GM23338 (cell line): ENCODE measurements at regions not wholly inside any gene's neighbourhood (a gene's known extent, or its start where the extent isn't known, plus 50 kb on each side); places are given as distances from the start of the nearest gene placed in this dataset.

ENCODE experiments used
- ATAC-seq: fragments of 200-7000 bp; cut with Tn5 transposase; 3 replicates; pipeline ENCODE4 v1.9.1; 2020
- DNase-seq: peaks from one replicate; pipeline ENCODE4 v3.0.0-alpha.2; 2015; ENCODE audit warnings: low spot score
- H2AFZ ChIP-seq: fragments of 200-600 bp; sonication (generic); 2 replicates; pipeline ENCODE4 v1.8.0; 2016; ENCODE audit warnings: antibody characterized with exemption, mild to moderate bottlenecking, moderate library complexity
- H3F3A ChIP-seq: fragments of 200-600 bp; sonication (generic); replicated peaks from 2 replicates; pipeline ENCODE4 v1.8.0; 2017; ENCODE audit warnings: antibody characterized with exemption, mixed run types, low read depth
- H3K27ac ChIP-seq: fragments of 200-600 bp; sonication (generic); 2 replicates; pipeline ENCODE4 v1.6.1; 2016; ENCODE audit warnings: low read depth
- H3K27me3 ChIP-seq: fragments of 200-600 bp; sonication (generic); 2 replicates; pipeline ENCODE4 v1.8.0; 2016; ENCODE audit warnings: mild to moderate bottlenecking, mixed run types, moderate library complexity; ENCODE audit not compliant: insufficient read depth
- H3K36me3 ChIP-seq: fragments of 200-600 bp; sonication (generic); 2 replicates; pipeline ENCODE4 v1.8.0; 2016; ENCODE audit warnings: mild to moderate bottlenecking; ENCODE audit not compliant: insufficient read depth
- H3K4me1 ChIP-seq: fragments of 200-600 bp; sonication (generic); 2 replicates; pipeline ENCODE4 v1.8.0; 2016; ENCODE audit warnings: mild to moderate bottlenecking, moderate library complexity; ENCODE audit not compliant: insufficient read depth
- H3K4me2 ChIP-seq: fragments of 200-600 bp; sonication (generic); 2 replicates; pipeline ENCODE4 v1.7.1; 2017; ENCODE audit warnings: mixed run types
- H3K4me3 ChIP-seq: fragments of 200-600 bp; sonication (generic); 2 replicates; pipeline ENCODE4 v1.6.1; 2016; ENCODE audit warnings: mixed run types
- H3K79me2 ChIP-seq: fragments of 200-600 bp; sonication (generic); replicated peaks from 2 replicates; pipeline ENCODE4 v1.8.0; 2017; ENCODE audit warnings: mild to moderate bottlenecking; ENCODE audit not compliant: insufficient read depth
- H3K9me2 ChIP-seq: fragments of 200-600 bp; sonication (generic); 2 replicates; pipeline ENCODE4 v1.8.0; 2017; ENCODE audit not compliant: insufficient read depth
- H4K20me1 ChIP-seq: fragments of 200-600 bp; sonication (generic); replicated peaks from 2 replicates; pipeline ENCODE4 v1.8.0; 2017; ENCODE audit warnings: mild to moderate bottlenecking; ENCODE audit not compliant: insufficient read depth
- H3K27ac Mint-ChIP-seq: 2 replicates; pipeline ENCODE4 v1.8.0; 2020; ENCODE audit warnings: inconsistent platforms, mild to moderate bottlenecking, moderate library complexity, mixed read lengths
- H3K27me3 Mint-ChIP-seq: 3 replicates; pipeline ENCODE4 v1.8.0; 2022; ENCODE audit warnings: low read depth, mild to moderate bottlenecking, moderate library complexity, mixed read lengths, inconsistent platforms; ENCODE audit not compliant: insufficient read depth, poor library complexity
- H3K36me3 Mint-ChIP-seq: 3 replicates; pipeline ENCODE4 v1.8.0; 2021; ENCODE audit warnings: low read depth, mild to moderate bottlenecking, inconsistent platforms, moderate library complexity, mixed read lengths
- H3K4me1 Mint-ChIP-seq: 3 replicates; pipeline ENCODE4 v1.8.0; 2020; ENCODE audit warnings: mild to moderate bottlenecking, inconsistent platforms, mixed read lengths
- H3K4me3 Mint-ChIP-seq: 3 replicates; pipeline ENCODE4 v1.8.0; 2021; ENCODE audit warnings: moderate library complexity, mild to moderate bottlenecking, inconsistent platforms, mixed read lengths
- H3K9me3 Mint-ChIP-seq: 3 replicates; pipeline ENCODE4 v1.8.0; 2020; ENCODE audit warnings: moderate library complexity, mild to moderate bottlenecking, inconsistent platforms, mixed read lengths
- CREB1 ChIP-seq: fragments of 250-450 bp; sonication (Bioruptor Pico); IDR thresholded peaks from 2 replicates; pipeline ENCODE4 v1.5.0; 2020; ENCODE audit warnings: low read depth, mild to moderate bottlenecking, moderate library complexity
- CTCF ChIP-seq, 2 experiments: fragments of 200-600 bp in 1 of 2; sonication (generic) in 1 of 2; conservative IDR thresholded peaks; 2 replicates each; pipeline versions ENCODE4 v1.5.1 to v1.6.1; 2016 to 2017; ENCODE audit warnings: antibody characterized with exemption in 2 of 2, low read depth in 2 of 2, mild to moderate bottlenecking in 2 of 2, moderate library complexity in 1 of 2
- JUNB ChIP-seq: IDR thresholded peaks from one replicate; pipeline ENCODE4 v1.6.1; 2016; ENCODE audit warnings: antibody characterized with exemption; ENCODE audit not compliant: unreplicated experiment
- POLR2AphosphoS5 ChIP-seq: IDR thresholded peaks from 2 replicates; pipeline ENCODE4 v1.6.1; 2016; ENCODE audit warnings: antibody characterized with exemption, low read depth
- STAT1 ChIP-seq: IDR thresholded peaks from one replicate; pipeline ENCODE4 v1.6.1; 2016; ENCODE audit warnings: antibody characterized with exemption; ENCODE audit not compliant: unreplicated experiment
- ZNF331 ChIP-seq: fragments of 250-450 bp; sonication (Bioruptor Pico); IDR thresholded peaks from 2 replicates; pipeline ENCODE4 v1.5.0; 2020; ENCODE audit warnings: low read depth, mild to moderate bottlenecking, moderate library complexity

- no peak overlapping the region for H3K27ac ChIP-seq
- H3K36me3 ChIP-seq, result no peaks in the 10 kb centered on the region
- no peak for DNase-seq
- H3K27me3 Mint-ChIP-seq, result peaks cover 2% of the 10 kb centered on the region
- H3K36me3 Mint-ChIP-seq, result peaks cover 10% of the 10 kb centered on the region; the same call in 2 of the 3 replicates
- no peaks in the 10 kb centered on the region for H3K4me1 Mint-ChIP-seq
- H3K4me1 ChIP-seq, result no peaks in the 10 kb centered on the region
- peaks cover 5% of the 10 kb centered on the region; the same call in 1 of the 2 replicates for H3K9me2 ChIP-seq
- H3K79me2 ChIP-seq, result no peaks in the 10 kb centered on the region
- no peak overlapping the region for H2AFZ ChIP-seq
- no peaks in the 10 kb centered on the region for H3K27me3 ChIP-seq
- H3K4me2 ChIP-seq, result no peak overlapping the region
- no peaks in the 10 kb centered on the region for H4K20me1 ChIP-seq
- no peaks in the 10 kb centered on the region; the same call in 1 of the 3 replicates for H3K9me3 Mint-ChIP-seq
- H3K4me3 Mint-ChIP-seq, result no peak overlapping the region
- no peak for TF ChIP-seq CTCF (conservative IDR thresholded peaks at IDR 0.05; ENCODE audit: low read depth in 2 of 2)
- H3K27ac Mint-ChIP-seq, result no peak overlapping the region
- H3F3A ChIP-seq, result no peaks in the 10 kb centered on the region
- H3K4me3 ChIP-seq, result no peak overlapping the region
- no peak for ATAC-seq
Measured at GRCh38 chr9:78468231-78468630, 171.3 kb downstream of the PSAT1 start.

DNA sequence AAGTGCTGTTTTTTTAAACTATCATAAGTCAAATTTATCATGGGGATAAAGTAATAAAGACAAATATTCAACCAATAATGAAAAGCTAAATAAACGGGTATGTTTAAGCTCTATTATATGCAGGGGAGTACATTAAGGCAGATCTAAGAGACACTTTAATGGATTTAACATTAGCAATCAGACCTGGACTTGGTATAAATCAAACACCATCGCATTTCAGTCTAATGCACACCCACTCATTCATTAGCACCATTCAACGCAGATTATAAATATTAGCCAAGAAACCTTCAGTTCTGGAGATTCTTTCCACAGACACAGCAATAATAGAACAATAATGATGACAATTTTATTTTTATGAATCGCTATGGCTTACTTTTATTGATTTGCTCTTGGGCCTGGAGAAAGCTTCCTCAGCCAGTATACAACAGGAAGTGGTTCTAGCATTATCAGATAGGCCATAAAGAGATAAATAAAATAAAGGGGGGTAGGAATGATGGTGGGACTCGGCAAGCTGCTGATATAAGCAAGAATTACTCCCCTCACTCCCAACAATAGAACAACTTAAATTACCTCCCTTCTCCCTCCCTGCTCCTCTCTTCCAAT, 172.2 kb downstream of the PSAT1 start:
- DNase-seq, result no peak
- H3K79me2 ChIP-seq, result no peaks in the 10 kb centered on the region
- TF ChIP-seq ZNF331 (CRISPR knock-in tag) (no peak), CREB1 (CRISPR knock-in tag) (no peak), STAT1 (no peak), JUNB (no peak), CTCF (conservative IDR thresholded peaks at IDR 0.05; ENCODE audit: low read depth in 2 of 2) (no peak), POLR2AphosphoS5 (no peak)
- H3K4me2 ChIP-seq, result no peak overlapping the region
- ATAC-seq, result no peak
- no peaks in the 10 kb centered on the region for H3F3A ChIP-seq
- H3K27ac ChIP-seq, result no peak overlapping the region
- H3K4me1 Mint-ChIP-seq, result no peaks in the 10 kb centered on the region
- no peaks in the 10 kb centered on the region; the same call in 1 of the 3 replicates for H3K9me3 Mint-ChIP-seq
- no peaks in the 10 kb centered on the region for H4K20me1 ChIP-seq
- no peaks in the 10 kb centered on the region for H3K27me3 ChIP-seq
- no peak overlapping the region for H3K4me3 Mint-ChIP-seq
- no peaks in the 10 kb centered on the region for H3K4me1 ChIP-seq
- H3K27me3 Mint-ChIP-seq, result peaks cover 2% of the 10 kb centered on the region
- H3K36me3 ChIP-seq, result no peaks in the 10 kb centered on the region
- no peak overlapping the region for H3K27ac Mint-ChIP-seq
- H3K36me3 Mint-ChIP-seq, result peaks cover 6% of the 10 kb centered on the region; the same call in 2 of the 3 replicates
- H2AFZ ChIP-seq, result no peak overlapping the region
- H3K4me3 ChIP-seq, result no peak overlapping the region
- H3K9me2 ChIP-seq, result peaks cover 5% of the 10 kb centered on the region; the same call in 1 of the 2 replicates
